ENCODE measurements at regions not wholly inside any gene's neighbourhood (a gene's known extent, or its start where the extent isn't known, plus 50 kb on each side); places are given as distances from the start of the nearest gene placed in this dataset.
"Not testable (repeated sequence)": the region's sequence is repeated elsewhere in the genome, so short reads cannot be mapped to it uniquely, and the experiment has no call there.

DNA sequence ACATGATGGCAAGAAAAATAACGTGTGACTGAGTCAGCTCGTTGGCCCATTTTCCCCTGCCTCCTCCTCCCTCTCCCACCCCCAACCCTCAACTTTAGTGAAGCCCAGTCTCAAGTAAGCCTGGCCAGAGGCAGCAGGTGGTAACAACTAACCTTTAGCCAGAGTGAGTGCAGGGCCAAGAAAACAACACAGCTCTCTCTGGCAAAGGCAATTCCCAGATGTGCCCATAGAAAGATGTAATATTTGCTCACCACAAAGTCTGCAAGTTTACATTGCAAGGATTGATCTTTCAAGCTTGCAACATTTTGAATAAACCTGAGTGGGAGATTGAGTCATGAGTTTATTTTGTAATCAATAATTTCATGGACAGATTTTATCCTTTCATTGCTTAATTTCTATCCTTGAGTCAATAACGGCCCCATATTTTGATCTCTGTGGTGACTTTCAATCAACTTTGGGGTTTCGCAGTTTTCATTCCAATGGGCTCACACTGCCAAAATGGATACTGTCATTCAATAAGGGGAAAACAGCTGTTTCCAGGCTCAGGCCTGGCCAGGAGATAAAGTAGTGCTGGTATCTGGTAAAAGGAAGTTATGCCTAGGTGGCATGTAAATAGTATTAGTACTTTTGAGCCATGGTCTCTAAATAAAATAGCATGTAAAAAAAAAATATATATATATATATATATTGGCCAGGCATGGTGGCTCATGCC lies 130.7 kb upstream of the TMEM164 start:
- intact Hi-C loops (cut with DNase I) = no loop called here
- ATAC-seq (no peak), DNase-seq (ENCODE audit: low spot score) (no peak)

DNA sequence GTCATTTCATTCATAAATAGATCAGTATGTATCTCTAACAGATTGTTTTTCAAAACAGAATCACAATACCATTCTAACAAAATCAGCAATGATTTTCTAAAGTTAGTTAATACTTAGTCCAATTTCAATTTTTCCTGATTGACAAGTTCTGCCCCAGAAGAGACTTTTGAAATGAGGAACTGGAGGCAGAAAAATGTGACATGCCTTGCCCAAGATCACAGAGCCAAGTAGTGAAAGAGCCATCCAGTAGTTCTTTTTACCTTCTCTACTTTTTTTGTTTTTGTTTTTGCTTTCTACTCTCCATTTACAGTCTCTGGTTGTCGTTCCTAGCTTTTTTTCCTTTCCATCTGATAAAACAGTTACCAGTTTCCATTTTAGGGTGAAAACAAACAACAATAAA lies 129.3 kb upstream of the TMEM164 start:
- intact Hi-C loops (cut with DNase I) = no loop called here
- DNase-seq (ENCODE audit: low spot score) = no peak
- ATAC-seq = no peak

- no peak for ATAC-seq
- DNase-seq (ENCODE audit: low spot score) = no peak
- intact Hi-C loops (cut with DNase I) = no loop called here
Observed at GRCh38 chrX:109873983-109874382, 128.9 kb upstream of the TMEM164 start.

DNA sequence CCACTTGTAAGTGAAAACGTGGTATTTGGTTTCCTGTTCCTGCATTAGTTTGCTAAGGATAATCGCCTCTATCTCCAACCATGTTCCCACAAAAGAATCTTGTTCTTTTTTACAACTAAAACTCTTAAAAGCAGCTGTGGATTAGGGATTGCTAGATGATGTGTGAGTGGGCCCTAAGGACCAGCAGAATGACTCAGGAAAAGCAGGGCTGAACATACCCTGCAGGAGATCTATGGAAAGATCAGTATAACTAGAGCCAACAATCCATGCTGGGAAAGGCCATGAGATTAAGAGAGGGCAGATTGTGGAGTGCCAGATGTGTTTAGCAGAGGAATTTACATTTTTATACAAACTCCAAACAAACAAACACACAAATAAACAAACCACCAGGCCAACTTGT lies 128.4 kb upstream of the TMEM164 start:
- DNase-seq (ENCODE audit: low spot score) (no peak), ATAC-seq (no peak)
- intact Hi-C loops (cut with DNase I) = no loop called here

DNA sequence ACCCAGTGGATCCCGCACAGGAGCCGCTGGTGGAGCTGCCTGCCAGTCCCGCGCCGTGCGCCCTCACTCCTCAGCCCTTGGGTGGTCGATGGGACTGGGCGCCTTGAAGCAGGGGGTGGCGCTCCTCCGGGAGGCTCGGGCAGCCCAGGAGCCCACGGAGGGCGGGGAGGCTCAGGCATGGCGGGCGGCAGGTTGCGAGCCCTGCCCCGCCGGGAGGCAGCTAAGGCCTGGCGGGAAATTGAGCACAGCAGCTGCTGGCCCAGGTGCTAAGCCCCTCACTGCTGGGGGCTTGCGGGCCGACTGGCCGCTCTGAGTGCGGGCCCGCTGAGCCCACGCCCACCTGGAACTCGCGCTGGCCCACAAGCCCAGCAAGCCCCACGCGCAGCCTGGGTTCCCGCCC lies 127.1 kb upstream of the TMEM164 start:
- no peak for DNase-seq (ENCODE audit: low spot score)
- intact Hi-C loops (cut with DNase I) = no loop called here
- ATAC-seq = no peak

GRCh38 chrX:109878236-109878635 lies 124.7 kb upstream of the TMEM164 start:
- ATAC-seq (no peak), DNase-seq (ENCODE audit: low spot score) (no peak)
- intact Hi-C loops (cut with DNase I) = no loop called here

DNA sequence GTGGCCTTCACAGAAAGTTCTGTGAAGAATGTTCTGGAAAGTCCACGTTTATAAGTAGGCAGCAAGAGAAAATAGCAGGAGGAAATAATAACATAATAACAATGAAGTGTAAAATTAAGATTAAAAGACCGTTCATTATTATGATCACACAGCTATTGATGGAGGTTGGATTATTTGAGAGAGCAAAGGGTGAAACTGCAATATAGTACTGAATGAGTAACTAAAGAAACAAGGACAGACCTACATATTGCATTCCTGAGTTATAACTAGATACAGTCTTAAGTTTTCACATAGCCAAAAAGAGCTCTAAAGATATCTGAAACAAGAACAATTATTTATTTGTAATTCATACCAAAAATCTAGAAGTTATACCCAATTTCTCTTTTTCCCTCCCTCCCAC lies 122.9 kb upstream of the TMEM164 start:
- no peak for ATAC-seq
- intact Hi-C loops (cut with DNase I) = no loop called here
- DNase-seq (ENCODE audit: low spot score) = no peak

- no peak for ATAC-seq
- no peak for DNase-seq (ENCODE audit: low spot score)
- intact Hi-C loops (cut with DNase I) = no loop called here
Observed at GRCh38 chrX:109880629-109881028, 122.3 kb upstream of the TMEM164 start.

DNA sequence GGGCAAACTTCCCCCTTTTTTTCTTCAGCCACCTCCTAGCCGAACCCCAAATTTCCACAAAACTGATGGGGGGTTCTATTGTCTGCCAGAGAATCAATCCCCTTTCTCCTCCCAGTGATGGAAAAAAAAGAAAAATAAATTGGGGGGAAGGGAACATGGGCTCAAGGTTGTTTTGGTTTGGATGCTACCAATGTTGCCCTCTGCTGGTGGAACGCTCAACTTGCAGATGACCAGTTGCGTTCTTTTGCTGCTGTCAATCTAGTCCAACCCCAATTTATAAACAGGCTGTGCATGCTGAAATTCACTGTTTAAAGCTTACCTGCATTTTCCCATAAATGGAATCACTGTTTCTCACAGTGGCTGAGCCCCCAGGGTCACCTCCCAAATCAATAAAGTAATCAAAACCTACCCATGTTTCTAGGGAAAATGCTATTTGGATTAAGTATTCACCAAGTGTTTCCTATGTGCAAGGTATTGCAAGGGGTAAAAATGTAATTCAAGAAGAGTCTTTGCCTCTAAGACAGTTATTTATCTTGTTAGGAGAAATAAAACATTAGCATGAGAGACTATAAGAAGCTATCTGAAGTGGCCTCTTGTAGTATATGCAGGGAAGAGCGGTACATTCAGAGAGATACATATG lies 116.7 kb upstream of the TMEM164 start:
- intact Hi-C loops (cut with DNase I) = no loop called here
- ATAC-seq (no peak), DNase-seq (ENCODE audit: low spot score) (no peak)

GRCh38 chrX:109889289-109890006 lies 113.5 kb upstream of the TMEM164 start:
- DNase-seq (ENCODE audit: low spot score) (no peak), ATAC-seq (peak; percentile 62)
- intact Hi-C loops (cut with DNase I) = no loop called here

DNA sequence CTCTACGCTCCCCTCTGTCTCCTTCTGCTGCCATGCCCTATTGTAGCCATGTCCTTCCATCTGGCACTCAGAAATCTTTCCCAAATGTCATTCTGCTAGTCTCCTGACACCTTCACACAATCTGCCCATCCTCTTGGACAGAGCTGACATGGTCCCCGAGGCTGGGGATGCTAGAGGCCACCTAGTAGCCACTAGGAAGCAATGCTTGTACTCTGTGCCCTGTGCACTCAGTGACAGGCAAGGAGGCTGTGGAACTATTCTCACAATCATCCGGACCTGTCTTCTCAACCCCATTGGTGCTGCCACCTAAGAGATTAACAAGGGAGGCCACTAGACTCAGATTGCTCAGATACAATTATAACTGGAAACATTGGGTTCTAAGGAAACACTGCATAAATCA lies 112.6 kb upstream of the TMEM164 start:
- peak; percentile 34 for ATAC-seq
- no peak for DNase-seq (ENCODE audit: low spot score)
- intact Hi-C loops (cut with DNase I) = no loop called here

DNA sequence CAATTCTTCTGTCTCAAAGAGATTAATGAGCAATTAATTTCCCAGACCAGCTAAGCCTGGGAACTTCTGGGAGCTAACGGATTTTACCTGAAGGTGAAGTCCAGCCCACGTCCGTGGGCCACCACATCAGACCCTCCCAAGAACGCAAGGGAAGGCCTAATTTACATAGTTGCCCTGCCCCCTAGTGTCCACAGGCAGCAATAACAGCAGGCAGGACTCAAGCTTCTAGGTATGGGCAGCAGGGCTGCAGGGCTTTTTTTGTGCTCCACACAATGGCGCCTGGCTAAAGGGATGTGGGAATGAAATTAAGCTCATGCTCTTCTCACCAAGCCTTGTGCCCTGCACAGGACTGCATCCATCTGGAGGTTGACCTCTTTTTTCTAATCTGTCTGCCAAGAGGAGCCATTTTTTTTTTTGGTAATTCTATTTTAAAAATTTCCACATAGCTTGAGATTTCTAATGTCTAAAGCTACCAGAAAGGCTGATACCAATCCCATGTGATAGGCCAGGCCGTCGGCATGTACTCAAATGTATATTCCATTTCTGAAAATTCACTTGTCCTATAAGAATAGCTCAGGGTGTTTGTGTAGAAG lies 111.9 kb upstream of the TMEM164 start:
- DNase-seq (ENCODE audit: low spot score) (peak; percentile 62), ATAC-seq (peak; percentile 71)
- intact Hi-C loops (cut with DNase I) = no loop called here

- ATAC-seq; DNase-seq (ENCODE audit: low spot score); intact Hi-C loops (cut with DNase I): not testable (repeated sequence)
Observed at GRCh38 chrX:109896024-109896423, 106.9 kb upstream of the TMEM164 start.

DNA sequence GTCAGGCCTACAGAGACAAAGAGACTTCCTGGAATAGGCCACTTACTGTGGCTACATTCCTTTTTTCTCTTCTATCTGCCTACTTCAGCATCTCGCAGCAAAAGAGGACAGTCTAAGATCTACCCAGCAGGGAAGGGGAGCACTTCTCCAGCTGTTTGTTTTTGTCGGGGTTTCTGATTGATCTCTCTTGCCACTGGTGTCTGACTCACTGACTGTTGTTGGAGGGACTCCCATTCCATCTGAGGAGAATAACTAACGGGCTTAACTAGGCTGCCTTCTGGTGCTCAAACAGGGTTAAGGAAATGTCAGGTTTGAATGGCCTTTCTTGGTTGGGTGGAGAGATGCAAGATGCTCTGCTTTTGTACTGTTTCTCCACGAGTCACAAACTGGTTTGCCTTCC lies 100.2 kb upstream of the TMEM164 start:
- intact Hi-C loops (cut with DNase I) = no loop called here
- no peak for DNase-seq (ENCODE audit: low spot score)
- ATAC-seq = no peak

DNA sequence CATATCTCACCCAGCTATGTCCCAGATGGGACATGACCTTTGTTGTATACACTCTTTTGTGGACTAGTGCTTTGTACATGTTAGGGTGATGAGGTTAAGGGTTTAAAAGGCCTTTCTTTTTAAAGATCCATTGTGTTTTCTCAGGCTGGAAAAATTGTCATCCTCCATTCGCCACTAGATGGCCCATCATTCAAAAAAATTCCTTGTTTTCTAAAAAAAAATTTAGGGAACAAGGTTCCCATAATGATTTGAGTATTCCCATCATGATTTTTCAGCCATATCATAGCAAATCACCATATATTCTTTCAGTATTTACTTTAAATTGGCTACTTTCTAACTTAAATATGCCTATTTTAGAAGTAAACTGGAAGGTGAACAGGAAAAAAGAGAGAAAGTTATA lies 91.9 kb upstream of the TMEM164 start:
- intact Hi-C loops (cut with DNase I) = no loop called here
- ATAC-seq (no peak), DNase-seq (ENCODE audit: low spot score) (no peak)

- DNase-seq (ENCODE audit: low spot score); ATAC-seq; intact Hi-C loops (cut with DNase I): not testable (repeated sequence)
Observed at GRCh38 chrX:109912993-109913392, 89.9 kb upstream of the TMEM164 start.

- DNase-seq (ENCODE audit: low spot score) = no peak
- no peak for ATAC-seq
- intact Hi-C loops (cut with DNase I) = no loop called here
Observed at GRCh38 chrX:109914114-109914849, 88.6 kb upstream of the TMEM164 start.

- intact Hi-C loops (cut with DNase I) = no loop called here
- DNase-seq (ENCODE audit: low spot score) = no peak
- no peak for ATAC-seq
Observed at GRCh38 chrX:109918753-109919152, 84.2 kb upstream of the TMEM164 start.

GRCh38 chrX:109920325-109920724 lies 82.6 kb upstream of the TMEM164 start:
- intact Hi-C loops (cut with DNase I) = no loop called here
- ATAC-seq (no peak), DNase-seq (ENCODE audit: low spot score) (no peak)

Measured in sciatic nerve (tissue), 2 donors.